ENCODE measurements at regions not wholly inside any gene's neighbourhood (a gene's known extent, or its start where the extent isn't known, plus 50 kb on each side); places are given as distances from the start of the nearest gene placed in this dataset.

DNA sequence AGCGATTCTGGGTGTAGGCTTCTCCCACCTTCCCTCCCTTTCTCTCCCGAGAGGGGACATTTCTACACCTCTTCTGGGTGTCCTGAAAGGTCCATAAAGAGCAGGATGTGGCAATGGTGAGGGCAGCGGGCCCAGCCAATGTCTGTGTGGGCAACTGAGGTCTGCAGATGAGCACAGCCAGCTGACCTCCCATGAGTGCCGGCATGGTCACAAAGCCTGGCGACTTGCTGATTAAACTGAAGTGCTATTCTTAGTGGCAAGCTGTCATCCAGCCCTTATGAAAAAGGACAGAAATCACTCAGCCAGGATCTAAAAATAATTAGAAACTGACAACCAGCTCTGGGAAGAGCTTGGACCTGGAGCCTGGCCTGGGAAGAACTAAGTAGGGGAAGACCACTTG lies 124.3 kb upstream of the RGMA start:
- H3K27ac ChIP-seq: no peak overlapping the region
- ChIA-PET CTCF (interaction anchor here (0.7 kb wide), 1 partner anchor 33 kb away, joined by 3 read pairs; no protein-coding TSS in a partner anchor), POLR2A (ENCODE audit: low non-redundant PET) (no interaction called here)
- TF ChIP-seq, protein P1, sequence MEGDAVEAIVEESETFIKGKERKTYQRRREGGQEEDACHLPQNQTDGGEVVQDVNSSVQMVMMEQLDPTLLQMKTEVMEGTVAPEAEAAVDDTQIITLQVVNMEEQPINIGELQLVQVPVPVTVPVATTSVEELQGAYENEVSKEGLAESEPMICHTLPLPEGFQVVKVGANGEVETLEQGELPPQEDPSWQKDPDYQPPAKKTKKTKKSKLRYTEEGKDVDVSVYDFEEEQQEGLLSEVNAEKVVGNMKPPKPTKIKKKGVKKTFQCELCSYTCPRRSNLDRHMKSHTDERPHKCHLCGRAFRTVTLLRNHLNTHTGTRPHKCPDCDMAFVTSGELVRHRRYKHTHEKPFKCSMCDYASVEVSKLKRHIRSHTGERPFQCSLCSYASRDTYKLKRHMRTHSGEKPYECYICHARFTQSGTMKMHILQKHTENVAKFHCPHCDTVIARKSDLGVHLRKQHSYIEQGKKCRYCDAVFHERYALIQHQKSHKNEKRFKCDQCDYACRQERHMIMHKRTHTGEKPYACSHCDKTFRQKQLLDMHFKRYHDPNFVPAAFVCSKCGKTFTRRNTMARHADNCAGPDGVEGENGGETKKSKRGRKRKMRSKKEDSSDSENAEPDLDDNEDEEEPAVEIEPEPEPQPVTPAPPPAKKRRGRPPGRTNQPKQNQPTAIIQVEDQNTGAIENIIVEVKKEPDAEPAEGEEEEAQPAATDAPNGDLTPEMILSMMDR (conservative IDR thresholded peaks at IDR 0.05; ENCODE audit: low read depth): no peak
- no peak for DNase-seq (ENCODE audit: low spot score)

DNA sequence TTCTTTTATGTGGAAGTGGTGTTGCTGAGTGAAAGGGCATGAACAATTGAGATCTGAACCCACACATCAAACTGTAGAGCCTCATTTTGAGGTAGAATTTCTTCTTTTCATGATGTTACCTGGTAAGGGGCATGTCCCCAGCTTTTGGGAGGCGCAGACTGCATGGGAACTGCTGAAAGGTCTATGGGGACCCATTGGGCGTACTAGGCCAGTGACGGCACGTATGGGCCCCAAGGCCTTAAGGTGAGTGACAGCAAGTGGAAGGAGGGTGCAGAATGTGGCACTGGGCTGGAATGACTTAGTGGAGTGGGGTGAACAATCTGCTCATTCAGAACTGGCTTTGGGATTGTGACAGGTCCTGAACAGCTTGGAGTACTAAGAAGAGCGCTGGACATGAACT lies 123.6 kb upstream of the RGMA start:
- no peak for DNase-seq (ENCODE audit: low spot score)
- POLR2A ChIA-PET (ENCODE audit: low non-redundant PET): no interaction called here
- H3K27ac ChIP-seq: no peak overlapping the region
- CTCF ChIA-PET: no interaction called here
- TF ChIP-seq, protein P1 (conservative IDR thresholded peaks at IDR 0.05; ENCODE audit: low read depth): no peak

DNA sequence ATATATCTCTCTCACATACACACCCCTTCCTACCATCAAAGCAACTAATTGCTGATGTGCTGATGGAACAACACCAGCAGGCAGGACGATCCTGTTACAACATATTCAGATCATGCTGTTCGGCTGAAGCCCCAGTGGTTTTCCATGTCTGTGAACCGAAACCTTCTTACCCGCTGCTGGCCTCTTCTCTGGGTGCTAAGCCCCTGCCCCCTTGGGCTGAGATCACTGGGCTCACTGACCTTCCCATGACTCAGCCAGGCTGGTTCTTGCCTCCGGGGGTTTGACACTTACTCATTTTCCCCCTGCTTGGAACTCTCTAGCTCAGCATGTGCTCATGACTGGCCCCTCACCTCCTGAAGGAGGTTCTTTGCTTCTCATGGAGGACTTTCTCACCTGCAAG lies 122.0 kb upstream of the RGMA start:
- DNase-seq (ENCODE audit: low spot score): peak; percentile 45
- ChIA-PET POLR2A (ENCODE audit: low non-redundant PET) (no interaction called here), CTCF (no interaction called here)
- TF ChIP-seq, protein P1 (conservative IDR thresholded peaks at IDR 0.05; ENCODE audit: low read depth): no peak
- no peak overlapping the region for H3K27ac ChIP-seq

DNA sequence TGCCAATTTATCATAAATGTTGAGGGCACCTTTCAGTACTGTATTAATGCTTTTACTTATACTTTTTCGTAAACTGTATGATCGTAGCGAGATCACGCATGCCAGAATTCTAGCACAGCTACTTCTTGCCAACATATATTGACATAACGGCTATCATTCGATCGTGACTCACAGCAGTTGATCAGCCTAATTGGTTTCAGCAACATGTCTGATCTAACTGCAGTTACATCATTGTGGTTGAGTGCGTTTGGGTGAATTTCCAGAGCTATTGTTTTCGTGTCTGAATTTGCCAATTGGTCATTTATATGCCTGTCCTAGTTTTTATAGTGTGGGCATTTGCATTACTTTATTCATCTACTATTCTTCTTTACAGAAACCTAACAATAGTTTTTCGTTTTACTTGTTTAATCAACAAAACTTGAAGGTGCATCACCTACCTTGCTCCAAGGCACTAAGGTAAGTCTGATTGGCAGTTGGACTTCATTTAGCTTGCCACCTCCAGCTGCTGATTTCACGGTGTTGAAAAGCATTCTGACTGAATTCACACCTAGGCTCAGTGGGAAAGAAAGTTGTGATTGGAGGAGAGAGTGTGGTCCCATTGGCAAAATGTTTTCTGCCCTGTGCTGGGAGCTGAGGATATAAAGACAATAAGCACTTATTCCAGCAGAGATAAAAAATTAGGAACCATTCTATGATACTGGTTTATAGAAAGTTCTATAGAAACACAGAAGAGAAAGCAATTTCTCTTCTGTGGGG lies 120.9 kb upstream of the RGMA start:
- DNase-seq (ENCODE audit: low spot score): peak; percentile 30
- TF ChIP-seq, protein P1 (conservative IDR thresholded peaks at IDR 0.05; ENCODE audit: low read depth): no peak
- ChIA-PET POLR2A (ENCODE audit: low non-redundant PET) (no interaction called here), CTCF (no interaction called here)
- no peak overlapping the region for H3K27ac ChIP-seq

DNA sequence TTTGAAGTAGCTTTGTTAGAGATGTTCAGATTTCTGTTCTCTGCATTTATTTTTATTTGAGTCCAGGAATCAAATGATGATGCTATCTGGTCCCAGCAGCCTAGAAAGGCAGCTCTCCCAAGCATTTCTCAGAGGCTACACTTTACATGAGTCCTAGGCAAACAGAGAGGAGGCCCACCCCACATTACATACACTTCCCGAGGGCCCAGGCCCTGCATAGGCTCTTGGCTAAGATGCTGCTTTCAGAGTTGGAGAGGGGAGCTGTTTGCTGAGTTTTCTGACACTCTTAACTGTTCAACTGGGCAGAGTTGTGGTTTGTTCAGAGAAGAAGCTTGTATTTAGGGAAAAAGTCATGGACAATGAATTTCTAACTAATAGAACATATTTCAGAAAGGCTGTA lies 117.9 kb upstream of the RGMA start:
- H3K27ac ChIP-seq: no peak overlapping the region
- CTCF ChIA-PET: interaction anchor here (0.7 kb wide), 2 partner anchors 55 to 310 kb away, joined by 4 to 6 read pairs; no protein-coding TSS in a partner anchor
- POLR2A ChIA-PET (ENCODE audit: low non-redundant PET): no interaction called here
- DNase-seq (ENCODE audit: low spot score): no peak
- TF ChIP-seq, protein P1 (conservative IDR thresholded peaks at IDR 0.05; ENCODE audit: low read depth): no peak

DNA sequence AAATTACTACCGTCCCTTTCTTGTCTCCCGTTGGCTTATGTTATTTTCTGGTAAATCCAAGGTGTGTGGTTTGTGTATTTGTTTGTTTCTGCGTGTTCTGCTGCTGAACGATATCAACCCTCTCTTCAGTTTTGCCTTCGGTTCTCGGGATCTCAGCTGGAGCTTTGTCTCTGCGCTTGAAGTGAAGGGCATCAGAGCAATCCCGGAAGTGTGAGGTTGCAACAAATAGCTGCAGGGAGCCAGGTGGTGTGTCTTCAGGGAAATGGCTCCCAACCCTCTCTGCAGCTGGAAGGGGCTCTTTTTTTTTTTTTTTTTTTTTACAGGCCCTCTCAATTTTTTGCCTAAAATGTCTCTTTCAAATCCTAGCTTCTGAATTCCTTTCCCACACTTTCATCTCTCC lies 116.4 kb upstream of the RGMA start:
- DNase-seq (ENCODE audit: low spot score): no peak
- CTCF ChIA-PET: interaction anchor here (0.6 kb wide), 1 partner anchor 9 kb away, joined by 5 read pairs; no protein-coding TSS in a partner anchor
- no peak overlapping the region for H3K27ac ChIP-seq
- POLR2A ChIA-PET (ENCODE audit: low non-redundant PET): no interaction called here
- TF ChIP-seq, protein P1 (conservative IDR thresholded peaks at IDR 0.05; ENCODE audit: low read depth): no peak

Measured in RWPE1 (cell line).